Testis (tissue), 2 donors: ENCODE measurements at regions not wholly inside any gene's neighbourhood (a gene's known extent, or its start where the extent isn't known, plus 50 kb on each side); places are given as distances from the start of the nearest gene placed in this dataset.

Experiments used
- DNase-seq: peaks from one replicate; pipeline ENCODE4 v3.0.0-alpha.2; 2019
- H3K27ac ChIP-seq, 2 donors: fragments of 200-600 bp; sonication (generic); one replicate each; pipeline ENCODE4 v1.5.1; 2019
- H3K27me3 ChIP-seq: fragments of 200-600 bp; sonication (generic); one replicate; pipeline ENCODE4 v1.5.1; 2019
- H3K36me3 ChIP-seq: fragments of 200-600 bp; sonication (generic); one replicate; pipeline ENCODE4 v1.5.1; 2017; ENCODE audit warnings: low read depth; ENCODE audit errors: missing control alignments
- H3K4me1 ChIP-seq: fragments of 200-600 bp; sonication (generic); one replicate; pipeline ENCODE4 v1.5.1; 2019
- H3K4me3 ChIP-seq, 2 donors: fragments of 200-600 bp; sonication (generic); one replicate each; pipeline ENCODE4 v1.5.1; 2017 to 2019
- H3K9me3 ChIP-seq: fragments of 200-600 bp; sonication (generic); one replicate; pipeline ENCODE4 v1.5.1; 2017
- CTCF ChIP-seq, 3 experiments: fragments of 450-650 bp in 2 of 3; fragments of 200-600 bp in 1 of 3; sonication (generic) in 1 of 3; IDR thresholded peaks; one replicate each; pipeline ENCODE4 v1.5.1; 2016 to 2019; ENCODE audit warnings: antibody characterized with exemption in 3 of 3, mild to moderate bottlenecking in 2 of 3, moderate library complexity in 1 of 3
- POLR2A ChIP-seq: fragments of 450-650 bp; IDR thresholded peaks from one replicate; pipeline ENCODE4 v1.6.1; 2017; ENCODE audit warnings: antibody characterized with exemption, mild to moderate bottlenecking, moderate library complexity
- WGBS, 2 donors: methylation state at CpG; one replicate each; pipeline ENCODE4 v1.1.5; 2018; 5-methylcytosine and 5-hydroxymethylcytosine counted together
- intact Hi-C: fragments of 100-400 bp; cut with DNase I; formaldehyde crosslinking; loops from one replicate; pipeline ENCODE4 v1.15.1; 2023; ENCODE audit warnings: low total_unique reads

- intact Hi-C loops: no loop called here
- Histone ChIP-seq H3K36me3 (no peaks in the 10 kb centered on the region), H3K27me3 (no peaks in the 10 kb centered on the region), H3K9me3 (no peaks in the 10 kb centered on the region), H3K4me1 (no peaks in the 10 kb centered on the region), H3K4me3 (no peak overlapping the region), H3K27ac (no peak overlapping the region)
- TF ChIP-seq POLR2A (no peak), CTCF (IDR thresholded peaks at IDR 0.05) (no peak)
- no peak for DNase-seq
- WGBS, 2 donors: 54 to 56% methylated on average over 7 of the region's 7 CpGs
Measured at GRCh38 chr11:19478891-19479290, 233.7 kb upstream of the NAV2 start.

GRCh38 chr11:19474954-19475721 is 234.4 kb upstream of the E2F8 start:
- no peak overlapping the region for H3K27ac ChIP-seq
- H3K36me3 ChIP-seq: no peaks in the 10 kb centered on the region
- no peak overlapping the region for H3K4me3 ChIP-seq
- WGBS, 2 donors: 83 to 88% methylated on average over 7 of the region's 7 CpGs
- no peak for TF ChIP-seq POLR2A
- no peak for TF ChIP-seq CTCF (IDR thresholded peaks at IDR 0.05)
- intact Hi-C loops: no loop called here
- no peaks in the 10 kb centered on the region for H3K4me1 ChIP-seq
- no peaks in the 10 kb centered on the region for H3K27me3 ChIP-seq
- DNase-seq: no peak
- no peaks in the 10 kb centered on the region for H3K9me3 ChIP-seq

- Histone ChIP-seq H3K27me3 (no peaks in the 10 kb centered on the region), H3K4me3 (no peak overlapping the region), H3K4me1 (no peaks in the 10 kb centered on the region), H3K9me3 (no peaks in the 10 kb centered on the region), H3K27ac (no peak overlapping the region), H3K36me3 (no peaks in the 10 kb centered on the region)
- DNase-seq: no peak
- TF ChIP-seq CTCF (IDR thresholded peaks at IDR 0.05) (no peak), POLR2A (no peak)
- 84 to 91% methylated on average over 4 of the region's 4 CpGs for WGBS, 2 donors
- intact Hi-C loops: no loop called here
Measured at GRCh38 chr11:19474211-19474610, 233.5 kb upstream of the E2F8 start.

- no peaks in the 10 kb centered on the region for H3K9me3 ChIP-seq
- no peaks in the 10 kb centered on the region for H3K36me3 ChIP-seq
- no peak overlapping the region for H3K27ac ChIP-seq
- no peaks in the 10 kb centered on the region for H3K4me1 ChIP-seq
- intact Hi-C loops: no loop called here
- no peak for TF ChIP-seq CTCF (IDR thresholded peaks at IDR 0.05)
- TF ChIP-seq POLR2A: no peak
- DNase-seq: no peak
- H3K27me3 ChIP-seq: no peaks in the 10 kb centered on the region
- 80 to 81% methylated on average over 3 of the region's 3 CpGs for WGBS, 2 donors
- no peak overlapping the region for H3K4me3 ChIP-seq
Measured at GRCh38 chr11:19472679-19473078, 231.9 kb upstream of the E2F8 start.

GRCh38 chr11:19467904-19468303 is 227.2 kb upstream of the E2F8 start:
- Histone ChIP-seq H3K9me3 (no peaks in the 10 kb centered on the region), H3K27ac (no peak overlapping the region), H3K36me3 (no peaks in the 10 kb centered on the region), H3K27me3 (no peaks in the 10 kb centered on the region), H3K4me1 (no peaks in the 10 kb centered on the region), H3K4me3 (no peak overlapping the region)
- TF ChIP-seq POLR2A: no peak
- TF ChIP-seq CTCF (IDR thresholded peaks at IDR 0.05): no peak
- no peak for DNase-seq
- 89 to 94% methylated on average over 2 of the region's 2 CpGs for WGBS, 2 donors
- intact Hi-C loops: no loop called here
